WTC11 (cell line): ENCODE measurements at regions not wholly inside any gene's neighbourhood (a gene's known extent, or its start where the extent isn't known, plus 50 kb on each side); places are given as distances from the start of the nearest gene placed in this dataset.

Source experiments
- ATAC-seq: fragments of 200-7000 bp; cut with Tn5 transposase; 2 replicates; pipeline ENCODE4 v1.10.0; 2021; ENCODE audit warnings: mild to moderate bottlenecking, moderate library complexity
- CTCF ChIA-PET: fragments of 300-600 bp; sonication (Branson Sonifier 250); formaldehyde crosslinking; loops from one replicate; lab custom pipeline; 2021; ENCODE audit warnings: antibody characterized with exemption; lab: Charles Lee
- POLR2A ChIA-PET: fragments of 350-600 bp; sonication (Branson Sonifier 250); formaldehyde crosslinking; loops from one replicate; lab custom pipeline; 2021; ENCODE audit warnings: antibody characterized with exemption; lab: Charles Lee
- DNase-seq: peaks from one replicate; pipeline ENCODE4 v3.0.0; 2021; ENCODE audit warnings: low spot score
- H3K27ac Mint-ChIP-seq: 2 replicates; pipeline ENCODE4 v1.8.0; 2021; ENCODE audit warnings: mixed read lengths
- H3K27me3 Mint-ChIP-seq: 2 replicates; pipeline ENCODE4 v1.8.0; 2021; ENCODE audit warnings: low read depth, mild to moderate bottlenecking, moderate library complexity, mixed read lengths
- H3K36me3 Mint-ChIP-seq: 2 replicates; pipeline ENCODE4 v1.8.0; 2021; ENCODE audit warnings: mixed read lengths
- H3K4me1 Mint-ChIP-seq: 2 replicates; pipeline ENCODE4 v1.8.0; 2022; ENCODE audit warnings: mixed read lengths
- H3K4me3 Mint-ChIP-seq: 2 replicates; pipeline ENCODE4 v1.8.0; 2021; ENCODE audit warnings: mild to moderate bottlenecking, moderate library complexity, mixed read lengths
- H3K9me3 Mint-ChIP-seq: 2 replicates; pipeline ENCODE4 v1.8.0; 2021; ENCODE audit warnings: mixed read lengths
- AFF4 ChIP-seq: sonication (generic); formaldehyde crosslinking; IDR thresholded peaks from 2 replicates; pipeline ENCODE4 v1.8.1; 2023; ENCODE audit warnings: mild to moderate bottlenecking, missing genetic modification reagents, borderline replicate concordance
- AR ChIP-seq: fragments of 250-450 bp; sonication (Bioruptor Pico); IDR thresholded peaks from 2 replicates; pipeline ENCODE4 v1.9.0; 2021; ENCODE audit warnings: mild to moderate bottlenecking
- CDX4 ChIP-seq: fragments of 250-450 bp; sonication (Bioruptor Pico); IDR thresholded peaks from 2 replicates; pipeline ENCODE4 v1.9.0; 2021; ENCODE audit warnings: moderate library complexity, mild to moderate bottlenecking, inconsistent platforms, borderline replicate concordance
- CTCF ChIP-seq: fragments of 200-600 bp; IDR thresholded peaks from 2 replicates; pipeline ENCODE4 v1.8.0; 2022; ENCODE audit warnings: antibody characterized with exemption
- E2F1 ChIP-seq: sonication (generic); formaldehyde crosslinking; IDR thresholded peaks from 2 replicates; pipeline ENCODE4 v1.8.0; 2022; ENCODE audit warnings: mild to moderate bottlenecking, missing genetic modification reagents
- ELF4 ChIP-seq: sonication (generic); formaldehyde crosslinking; IDR thresholded peaks from 2 replicates; pipeline ENCODE4 v1.8.1; 2022; ENCODE audit warnings: low read depth, mild to moderate bottlenecking, moderate library complexity, missing genetic modification reagents
- EMX1 ChIP-seq: fragments of 250-450 bp; sonication (Bioruptor Pico); IDR thresholded peaks from 2 replicates; pipeline ENCODE4 v1.8.0; 2021; ENCODE audit warnings: mild to moderate bottlenecking
- ERG ChIP-seq: fragments of 250-450 bp; sonication (Bioruptor Pico); IDR thresholded peaks from 2 replicates; pipeline ENCODE4 v1.8.0; 2021; ENCODE audit warnings: mild to moderate bottlenecking
- ETV6 ChIP-seq: sonication (generic); formaldehyde crosslinking; IDR thresholded peaks from 2 replicates; pipeline ENCODE4 v1.8.1; 2022; ENCODE audit warnings: mild to moderate bottlenecking, missing genetic modification reagents
- GRHL2 ChIP-seq: fragments of 250-450 bp; sonication (Bioruptor Pico); IDR thresholded peaks from 2 replicates; pipeline ENCODE4 v1.8.0; 2022; ENCODE audit warnings: mild to moderate bottlenecking, moderate library complexity; ENCODE audit not compliant: insufficient replicate concordance, severe bottlenecking
- GTF2I ChIP-seq: fragments of 250-450 bp; sonication (Bioruptor Pico); conservative IDR thresholded peaks from 2 replicates; pipeline ENCODE4 v1.4.0; 2021; ENCODE audit warnings: mild to moderate bottlenecking
- KAT7 ChIP-seq: sonication (generic); formaldehyde crosslinking; IDR thresholded peaks from 2 replicates; pipeline ENCODE4 v1.8.1; 2023; ENCODE audit warnings: missing genetic modification reagents, mild to moderate bottlenecking, borderline replicate concordance
- NFATC4 ChIP-seq: fragments of 250-450 bp; sonication (Bioruptor Pico); IDR thresholded peaks from 2 replicates; pipeline ENCODE4 v1.9.0; 2021; ENCODE audit warnings: mild to moderate bottlenecking
- OVOL2 ChIP-seq: fragments of 250-450 bp; sonication (Bioruptor Pico); IDR thresholded peaks from 2 replicates; pipeline ENCODE4 v1.9.0; 2021; ENCODE audit warnings: mild to moderate bottlenecking, borderline replicate concordance
- TCF7 ChIP-seq: sonication (generic); formaldehyde crosslinking; IDR thresholded peaks from 2 replicates; pipeline ENCODE4 v1.8.0; 2022; ENCODE audit warnings: mild to moderate bottlenecking, low read depth, missing genetic modification reagents, moderate library complexity
- TP53 ChIP-seq: sonication (generic); formaldehyde crosslinking; IDR thresholded peaks from 2 replicates; pipeline ENCODE4 v1.8.1; 2023; ENCODE audit warnings: mild to moderate bottlenecking, missing genetic modification reagents
- ZNF232 ChIP-seq: sonication (generic); formaldehyde crosslinking; IDR thresholded peaks from 2 replicates; pipeline ENCODE4 v1.8.0; 2022; ENCODE audit warnings: mild to moderate bottlenecking, missing genetic modification reagents
- ZSCAN18 ChIP-seq: fragments of 250-450 bp; sonication (Bioruptor Pico); IDR thresholded peaks from 2 replicates; pipeline ENCODE4 v2.1.2; 2022; ENCODE audit warnings: mild to moderate bottlenecking, moderate library complexity

- TF ChIP-seq AFF4 (CRISPR knock-in tag) = no peak
- no peak for TF ChIP-seq EMX1
- TF ChIP-seq OVOL2 (CRISPR knock-in tag) = no peak
- no peak for TF ChIP-seq ETV6 (CRISPR knock-in tag)
- no peak for TF ChIP-seq CTCF
- TF ChIP-seq TP53 = no peak
- no peak for TF ChIP-seq GTF2I (CRISPR knock-in tag)
- TF ChIP-seq GRHL2 (CRISPR knock-in tag) = no peak
Measured at GRCh38 chr4:44093390-44093789, 355.2 kb downstream of the KCTD8 start (continued).

- no peak for DNase-seq
- H3K27ac Mint-ChIP-seq = no peak overlapping the region
- no peak overlapping the region for H3K4me3 Mint-ChIP-seq
- H3K4me1 Mint-ChIP-seq = peaks cover 23% of the 10 kb centered on the region
- ATAC-seq = no peak
- POLR2A ChIA-PET = no interaction called here
- no peaks in the 10 kb centered on the region for H3K27me3 Mint-ChIP-seq
- peaks cover 14% of the 10 kb centered on the region for H3K36me3 Mint-ChIP-seq
- peaks cover 29% of the 10 kb centered on the region for H3K9me3 Mint-ChIP-seq
- TF ChIP-seq AR (CRISPR knock-in tag) (no peak), NFATC4 (CRISPR knock-in tag) (no peak), TCF7 (CRISPR knock-in tag) (no peak), ZSCAN18 (CRISPR knock-in tag) (no peak), ELF4 (CRISPR knock-in tag) (no peak), KAT7 (CRISPR knock-in tag) (no peak), ERG (CRISPR knock-in tag) (no peak), CDX4 (CRISPR knock-in tag) (no peak), E2F1 (CRISPR knock-in tag) (no peak), ZNF232 (no peak)
- CTCF ChIA-PET = interaction anchor here (0.7 kb wide), 1 partner anchor 9 kb away, joined by 4 read pairs; no protein-coding TSS in a partner anchor
Measured at GRCh38 chr4:44098973-44099372, 349.6 kb downstream of the KCTD8 start.
